Astrocyte of the spinal cord (primary cell): ENCODE measurements at regions not wholly inside any gene's neighbourhood (a gene's known extent, or its start where the extent isn't known, plus 50 kb on each side); places are given as distances from the start of the nearest gene placed in this dataset.

Source experiments
- DNase-seq: peaks from one replicate; pipeline ENCODE4 v3.0.0; 2011; ENCODE audit warnings: low read depth, low spot score
- H3K4me3 ChIP-seq: 2 replicates; pipeline ENCODE4 v1.5.1; 2011; ENCODE audit warnings: low read depth, mild to moderate bottlenecking, low read length, moderate library complexity
- CTCF ChIP-seq: IDR thresholded peaks from 2 replicates; pipeline ENCODE4 v1.5.1; 2012; ENCODE audit warnings: low read depth, mild to moderate bottlenecking, low read length, inconsistent platforms
- in situ Hi-C: cut with HindIII; loops from 2 replicates; pipeline ENCODE4 v1.10.0; 2017; ENCODE audit warnings: low sequenced_read_pairs

- no peak for DNase-seq
- TF ChIP-seq CTCF: no peak
- in situ Hi-C loops: no loop called here
- no peak overlapping the region for H3K4me3 ChIP-seq
Observed at GRCh38 chr2:15869396-15869795, 71.0 kb upstream of the MYCN start.

- no peak overlapping the region for H3K4me3 ChIP-seq
- TF ChIP-seq CTCF: no peak
- DNase-seq: no peak
- in situ Hi-C loops: no loop called here
Observed at GRCh38 chr2:15869871-15870270, 70.5 kb upstream of the MYCN start.

GRCh38 chr2:15870565-15870964 is 69.8 kb upstream of the MYCN start:
- in situ Hi-C loops: no loop called here
- H3K4me3 ChIP-seq: no peak overlapping the region
- no peak for TF ChIP-seq CTCF
- DNase-seq: no peak

GRCh38 chr2:15871239-15871783 is 69.0 kb upstream of the MYCN start:
- H3K4me3 ChIP-seq: no peak overlapping the region
- in situ Hi-C loops: no loop called here
- no peak for TF ChIP-seq CTCF
- no peak for DNase-seq

- in situ Hi-C loops: no loop called here
- no peak for DNase-seq
- no peak overlapping the region for H3K4me3 ChIP-seq
- TF ChIP-seq CTCF: no peak
Observed at GRCh38 chr2:15872854-15873253, 67.5 kb upstream of the MYCN start.

- in situ Hi-C loops: no loop called here
- no peak overlapping the region for H3K4me3 ChIP-seq
- no peak for TF ChIP-seq CTCF
- DNase-seq: no peak
Observed at GRCh38 chr2:15874321-15874720, 66.0 kb upstream of the MYCN start.
